Osteoblast (primary cell): ENCODE measurements at regions not wholly inside any gene's neighbourhood (a gene's known extent, or its start where the extent isn't known, plus 50 kb on each side); places are given as distances from the start of the nearest gene placed in this dataset.

ENCODE experiments used
- DNase-seq: peaks from one replicate; pipeline ENCODE4 v3.0.0; 2011; ENCODE audit warnings: low spot score, mixed read lengths; ENCODE audit not compliant: insufficient read length; ENCODE audit errors: missing footprints
- H2AFZ ChIP-seq: 2 replicates; pipeline ENCODE4 v1.6.0; 2011; ENCODE audit warnings: mild to moderate bottlenecking, low read length
- H3K27ac ChIP-seq: 2 replicates; pipeline ENCODE4 v1.5.1; 2011; ENCODE audit warnings: mild to moderate bottlenecking, low read depth, low read length, moderate library complexity
- H3K27me3 ChIP-seq: 2 replicates; pipeline ENCODE4 v1.6.0; 2012; ENCODE audit warnings: mild to moderate bottlenecking, control low read depth, inconsistent platforms, low read length, moderate library complexity; ENCODE audit not compliant: insufficient read depth
- H3K36me3 ChIP-seq: 2 replicates; pipeline ENCODE4 v1.5.1; 2011; ENCODE audit warnings: mild to moderate bottlenecking, low read length, control low read depth, moderate library complexity; ENCODE audit not compliant: insufficient read depth
- H3K4me1 ChIP-seq: 2 replicates; pipeline ENCODE4 v1.5.1; 2011; ENCODE audit warnings: mild to moderate bottlenecking, low read length, control low read depth, moderate library complexity; ENCODE audit not compliant: insufficient read depth
- H3K4me2 ChIP-seq: 2 replicates; pipeline ENCODE4 v1.6.0; 2011; ENCODE audit warnings: mild to moderate bottlenecking, low read length; ENCODE audit not compliant: insufficient read depth
- H3K4me3 ChIP-seq: fragments of 200-600 bp; sonication (generic); 3 replicates; pipeline ENCODE4 v1.5.1; 2012; ENCODE audit warnings: mild to moderate bottlenecking, low read length, inconsistent platforms; ENCODE audit not compliant: insufficient read depth
- H3K79me2 ChIP-seq: 2 replicates; pipeline ENCODE4 v1.6.0; 2012; ENCODE audit warnings: mild to moderate bottlenecking, low read length, control low read depth, inconsistent platforms; ENCODE audit not compliant: insufficient read depth
- H3K9me3 ChIP-seq: 2 replicates; pipeline ENCODE4 v1.5.1; 2011; ENCODE audit warnings: low read depth, low read length, control low read depth
- H4K20me1 ChIP-seq: 2 replicates; pipeline ENCODE4 v1.6.0; 2012; ENCODE audit warnings: mild to moderate bottlenecking, low read length, control low read depth; ENCODE audit not compliant: insufficient read depth
- TF ChIP-seq, protein P1 (sequence below): IDR thresholded peaks from 2 replicates; pipeline ENCODE4 v1.5.1; 2011; ENCODE audit warnings: mild to moderate bottlenecking, low read depth, low read length, moderate library complexity; ENCODE audit errors: extremely low read depth

DNA sequence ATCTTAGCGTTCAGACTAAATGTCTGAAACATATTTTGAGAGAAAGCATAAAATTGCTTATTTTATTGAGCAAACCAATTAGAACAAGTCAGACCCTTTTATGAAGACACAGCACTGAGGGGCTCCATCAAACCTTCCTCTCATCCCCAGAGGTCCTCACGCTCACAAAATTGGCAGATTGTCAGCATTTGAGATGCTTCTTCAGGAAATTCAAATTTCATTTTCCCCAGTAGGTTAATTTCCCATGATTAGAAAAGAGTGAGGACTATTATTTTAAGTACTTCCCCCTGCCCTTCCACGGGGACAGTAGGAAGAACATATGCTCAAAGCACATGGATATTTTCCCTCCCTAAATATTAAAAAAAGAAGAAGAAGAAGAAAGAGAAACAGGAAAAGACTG lies 851.8 kb downstream of the BRD1 start:
- no peaks in the 10 kb centered on the region for H3K27me3 ChIP-seq
- no peaks in the 10 kb centered on the region for H3K36me3 ChIP-seq
- H3K4me1 ChIP-seq, result no peaks in the 10 kb centered on the region
- H4K20me1 ChIP-seq, result no peaks in the 10 kb centered on the region
- peaks cover 3% of the 10 kb centered on the region for H3K9me3 ChIP-seq
- no peak overlapping the region for H3K27ac ChIP-seq
- no peak for DNase-seq
- no peak overlapping the region for H3K4me2 ChIP-seq
- no peak overlapping the region for H3K4me3 ChIP-seq
- no peak overlapping the region for H2AFZ ChIP-seq
- TF ChIP-seq, protein P1, sequence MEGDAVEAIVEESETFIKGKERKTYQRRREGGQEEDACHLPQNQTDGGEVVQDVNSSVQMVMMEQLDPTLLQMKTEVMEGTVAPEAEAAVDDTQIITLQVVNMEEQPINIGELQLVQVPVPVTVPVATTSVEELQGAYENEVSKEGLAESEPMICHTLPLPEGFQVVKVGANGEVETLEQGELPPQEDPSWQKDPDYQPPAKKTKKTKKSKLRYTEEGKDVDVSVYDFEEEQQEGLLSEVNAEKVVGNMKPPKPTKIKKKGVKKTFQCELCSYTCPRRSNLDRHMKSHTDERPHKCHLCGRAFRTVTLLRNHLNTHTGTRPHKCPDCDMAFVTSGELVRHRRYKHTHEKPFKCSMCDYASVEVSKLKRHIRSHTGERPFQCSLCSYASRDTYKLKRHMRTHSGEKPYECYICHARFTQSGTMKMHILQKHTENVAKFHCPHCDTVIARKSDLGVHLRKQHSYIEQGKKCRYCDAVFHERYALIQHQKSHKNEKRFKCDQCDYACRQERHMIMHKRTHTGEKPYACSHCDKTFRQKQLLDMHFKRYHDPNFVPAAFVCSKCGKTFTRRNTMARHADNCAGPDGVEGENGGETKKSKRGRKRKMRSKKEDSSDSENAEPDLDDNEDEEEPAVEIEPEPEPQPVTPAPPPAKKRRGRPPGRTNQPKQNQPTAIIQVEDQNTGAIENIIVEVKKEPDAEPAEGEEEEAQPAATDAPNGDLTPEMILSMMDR, result no peak
- H3K79me2 ChIP-seq, result no peaks in the 10 kb centered on the region

DNA sequence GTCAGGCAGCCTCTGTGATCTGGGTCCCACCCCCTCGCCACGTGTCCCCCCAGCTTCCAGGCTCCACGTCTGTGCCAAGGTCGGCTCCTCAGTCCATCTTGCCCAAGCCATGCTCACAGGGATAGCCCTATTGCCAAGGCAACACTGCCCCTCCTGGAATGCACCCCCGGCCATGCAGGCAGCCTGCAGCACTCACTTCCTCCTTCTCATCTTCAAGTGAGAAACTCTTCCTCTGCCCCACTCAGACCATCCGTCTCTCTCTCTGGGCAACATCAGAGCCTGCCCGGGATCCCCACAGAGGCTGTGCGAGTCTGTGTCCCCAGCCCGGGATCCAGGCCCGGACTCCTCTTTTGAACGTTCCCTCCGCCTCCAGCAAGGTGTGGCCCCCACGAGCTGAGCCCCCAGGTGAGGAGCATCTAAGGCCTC lies 852.3 kb downstream of the BRD1 start:
- H3K4me3 ChIP-seq, result no peak overlapping the region
- no peaks in the 10 kb centered on the region for H3K36me3 ChIP-seq
- H2AFZ ChIP-seq, result no peak overlapping the region
- no peaks in the 10 kb centered on the region for H3K79me2 ChIP-seq
- no peak for DNase-seq
- TF ChIP-seq, protein P1, result no peak
- H3K9me3 ChIP-seq, result peaks cover under 1% of the 10 kb centered on the region
- H4K20me1 ChIP-seq, result no peaks in the 10 kb centered on the region
- no peak overlapping the region for H3K4me2 ChIP-seq
- no peak overlapping the region for H3K27ac ChIP-seq
- H3K27me3 ChIP-seq, result no peaks in the 10 kb centered on the region
- no peaks in the 10 kb centered on the region for H3K4me1 ChIP-seq

DNA sequence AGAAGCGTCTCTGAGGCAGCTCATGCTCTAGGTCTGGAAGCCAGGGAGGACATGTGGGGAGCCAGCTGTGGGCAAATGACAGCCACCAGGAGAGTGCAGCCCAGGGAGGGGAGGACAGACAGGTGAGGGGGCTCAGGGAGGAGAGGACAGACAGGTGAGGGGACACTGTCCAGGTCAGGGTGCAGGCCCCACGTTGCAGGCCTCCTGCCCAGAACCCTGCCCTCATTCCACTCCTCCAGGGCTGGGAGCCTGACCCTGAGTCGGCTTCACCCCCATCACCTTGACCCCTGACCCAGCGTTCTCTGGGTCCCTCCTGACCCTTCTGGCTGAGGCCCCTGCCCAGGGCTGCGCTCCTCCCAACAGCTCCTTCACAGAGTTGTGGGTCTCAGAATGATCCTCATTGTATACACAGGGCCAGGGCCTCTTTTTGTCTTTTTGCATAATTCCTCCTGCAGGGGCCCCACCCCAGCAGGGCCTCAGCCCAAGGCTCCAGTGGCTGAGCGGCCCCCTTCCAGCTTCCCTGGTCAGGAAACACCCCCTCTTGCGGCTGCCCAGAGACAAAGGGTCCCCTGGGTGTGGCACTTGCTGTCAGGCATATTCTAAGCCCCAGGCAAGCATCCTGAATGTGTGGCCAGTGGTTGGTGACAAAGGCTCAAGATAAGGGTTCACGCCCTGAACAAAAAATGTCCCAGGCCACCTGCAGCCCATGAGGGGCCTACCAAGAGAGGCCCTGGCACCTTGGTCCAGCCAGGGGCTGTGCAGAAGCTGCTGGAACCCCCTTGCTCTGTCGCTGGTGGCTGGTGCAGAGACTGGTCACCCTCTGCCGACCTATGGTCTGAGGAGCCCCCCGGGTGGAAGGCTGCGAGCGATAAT lies 853.0 kb downstream of the BRD1 start:
- H3K9me3 ChIP-seq, result no peaks in the 10 kb centered on the region
- H3K27me3 ChIP-seq, result no peaks in the 10 kb centered on the region
- no peak overlapping the region for H2AFZ ChIP-seq
- H3K4me3 ChIP-seq, result no peak overlapping the region
- TF ChIP-seq, protein P1, result no peak
- H3K27ac ChIP-seq, result no peak overlapping the region
- H3K4me2 ChIP-seq, result no peak overlapping the region
- H3K4me1 ChIP-seq, result no peaks in the 10 kb centered on the region
- no peaks in the 10 kb centered on the region for H3K79me2 ChIP-seq
- no peak for DNase-seq
- no peaks in the 10 kb centered on the region for H4K20me1 ChIP-seq
- no peaks in the 10 kb centered on the region for H3K36me3 ChIP-seq

DNA sequence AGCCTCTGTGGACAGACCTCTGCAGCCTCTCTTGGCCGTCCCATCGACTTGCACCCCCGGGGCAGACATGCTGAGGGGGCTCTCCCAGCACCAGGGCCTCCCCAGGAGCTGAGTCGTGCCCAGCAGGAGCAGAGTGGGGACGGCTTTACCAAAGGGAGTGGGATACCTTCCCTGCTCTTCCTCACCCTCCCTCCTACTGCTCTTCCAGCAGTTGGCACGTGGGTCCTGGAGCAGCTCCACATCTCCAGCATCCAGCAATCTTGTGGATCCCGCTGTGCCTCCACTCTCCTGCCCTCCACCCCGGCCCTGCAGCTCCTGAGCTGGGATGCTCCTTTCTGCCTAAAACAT lies 854.0 kb downstream of the BRD1 start:
- Histone ChIP-seq H3K79me2 (no peaks in the 10 kb centered on the region), H3K36me3 (no peaks in the 10 kb centered on the region)

More for the DNA sequence above, 854.0 kb downstream of the BRD1 start:
- Histone ChIP-seq H3K9me3 (no peaks in the 10 kb centered on the region), H4K20me1 (no peaks in the 10 kb centered on the region), H3K4me1 (no peaks in the 10 kb centered on the region), H3K27me3 (no peaks in the 10 kb centered on the region), H2AFZ (no peak overlapping the region), H3K27ac (no peak overlapping the region), H3K4me2 (no peak overlapping the region), H3K4me3 (no peak overlapping the region)
- TF ChIP-seq, protein P1, result no peak
- no peak for DNase-seq
